MM.1S (cell line): ENCODE measurements at regions not wholly inside any gene's neighbourhood (a gene's known extent, or its start where the extent isn't known, plus 50 kb on each side); places are given as distances from the start of the nearest gene placed in this dataset.

ENCODE experiments used
- EZH2 ChIP-seq: fragments of 300-600 bp; sonication (generic); optimal IDR thresholded peaks from 2 replicates; pipeline ENCODE3; 2017; ENCODE audit warnings: low read depth, mild to moderate bottlenecking, antibody characterized with exemption, low read length, mixed read lengths
- TF ChIP-seq, protein P1 (sequence below): fragments of 300-600 bp; sonication (generic); IDR thresholded peaks from 2 replicates; pipeline ENCODE4 v1.5.1; 2016; ENCODE audit warnings: antibody characterized with exemption, low read length, mixed read lengths

GRCh38 chr4:166415749-166416148 is 542.7 kb downstream of the TLL1 start:
- TF ChIP-seq EZH2, result no peak
- TF ChIP-seq, protein P1, sequence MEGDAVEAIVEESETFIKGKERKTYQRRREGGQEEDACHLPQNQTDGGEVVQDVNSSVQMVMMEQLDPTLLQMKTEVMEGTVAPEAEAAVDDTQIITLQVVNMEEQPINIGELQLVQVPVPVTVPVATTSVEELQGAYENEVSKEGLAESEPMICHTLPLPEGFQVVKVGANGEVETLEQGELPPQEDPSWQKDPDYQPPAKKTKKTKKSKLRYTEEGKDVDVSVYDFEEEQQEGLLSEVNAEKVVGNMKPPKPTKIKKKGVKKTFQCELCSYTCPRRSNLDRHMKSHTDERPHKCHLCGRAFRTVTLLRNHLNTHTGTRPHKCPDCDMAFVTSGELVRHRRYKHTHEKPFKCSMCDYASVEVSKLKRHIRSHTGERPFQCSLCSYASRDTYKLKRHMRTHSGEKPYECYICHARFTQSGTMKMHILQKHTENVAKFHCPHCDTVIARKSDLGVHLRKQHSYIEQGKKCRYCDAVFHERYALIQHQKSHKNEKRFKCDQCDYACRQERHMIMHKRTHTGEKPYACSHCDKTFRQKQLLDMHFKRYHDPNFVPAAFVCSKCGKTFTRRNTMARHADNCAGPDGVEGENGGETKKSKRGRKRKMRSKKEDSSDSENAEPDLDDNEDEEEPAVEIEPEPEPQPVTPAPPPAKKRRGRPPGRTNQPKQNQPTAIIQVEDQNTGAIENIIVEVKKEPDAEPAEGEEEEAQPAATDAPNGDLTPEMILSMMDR, result no peak
